ENCODE measurements at regions not wholly inside any gene's neighbourhood (a gene's known extent, or its start where the extent isn't known, plus 50 kb on each side); places are given as distances from the start of the nearest gene placed in this dataset.

GRCh38 chr13:62003452-62003851 is 587.8 kb upstream of the PCDH20 start:
- Mint-ChIP-seq H3K4me3 (ENCODE audit: low read depth) (no peak overlapping the region), H3K4me1 (ENCODE audit: low read depth) (peaks cover 10% of the 10 kb centered on the region), H3K9me3 (ENCODE audit: low read depth) (peaks cover 2% of the 10 kb centered on the region), H3K27me3 (no peaks in the 10 kb centered on the region), H3K36me3 (ENCODE audit: insufficient read depth) (no peaks in the 10 kb centered on the region), H3K27ac (no peak overlapping the region)
- DNase-seq (ENCODE audit: low spot score, unreplicated experiment), result no peak
- TF ChIP-seq CTCF (IDR thresholded peaks at IDR 0.05; ENCODE audit: unreplicated experiment), result no peak

GRCh38 chr13:61994174-61994573 is 578.5 kb upstream of the PCDH20 start:
- Mint-ChIP-seq H3K4me3 (ENCODE audit: low read depth) (no peak overlapping the region), H3K36me3 (ENCODE audit: insufficient read depth) (no peaks in the 10 kb centered on the region), H3K4me1 (ENCODE audit: low read depth) (peaks cover 6% of the 10 kb centered on the region), H3K9me3 (ENCODE audit: low read depth) (peaks cover 15% of the 10 kb centered on the region), H3K27me3 (no peaks in the 10 kb centered on the region), H3K27ac (no peak overlapping the region)
- no peak for TF ChIP-seq CTCF (IDR thresholded peaks at IDR 0.05; ENCODE audit: unreplicated experiment)
- DNase-seq (ENCODE audit: low spot score, unreplicated experiment), result no peak

GRCh38 chr13:61989978-61990377 is 574.3 kb upstream of the PCDH20 start:
- H3K4me1 Mint-ChIP-seq (ENCODE audit: low read depth), result peaks cover 6% of the 10 kb centered on the region

GRCh38 chr13:61988810-61989209 is 573.2 kb upstream of the PCDH20 start:
- peaks cover 4% of the 10 kb centered on the region for H3K4me1 Mint-ChIP-seq (ENCODE audit: low read depth)
- no peak for DNase-seq (ENCODE audit: low spot score, unreplicated experiment)
- H3K27me3 Mint-ChIP-seq, result no peaks in the 10 kb centered on the region
- no peaks in the 10 kb centered on the region for H3K36me3 Mint-ChIP-seq (ENCODE audit: insufficient read depth)
- no peak overlapping the region for H3K27ac Mint-ChIP-seq
- H3K4me3 Mint-ChIP-seq (ENCODE audit: low read depth), result no peak overlapping the region
- no peak for TF ChIP-seq CTCF (IDR thresholded peaks at IDR 0.05; ENCODE audit: unreplicated experiment)
- H3K9me3 Mint-ChIP-seq (ENCODE audit: low read depth), result no peaks in the 10 kb centered on the region

More at GRCh38 chr13:61989978-61990377, 574.3 kb upstream of the PCDH20 start:
- no peak overlapping the region for H3K4me3 Mint-ChIP-seq (ENCODE audit: low read depth)
- H3K27me3 Mint-ChIP-seq, result no peaks in the 10 kb centered on the region
- H3K9me3 Mint-ChIP-seq (ENCODE audit: low read depth), result peaks cover 6% of the 10 kb centered on the region
- no peak for DNase-seq (ENCODE audit: low spot score, unreplicated experiment)
- H3K27ac Mint-ChIP-seq, result no peak overlapping the region
- H3K36me3 Mint-ChIP-seq (ENCODE audit: insufficient read depth), result no peaks in the 10 kb centered on the region
- no peak for TF ChIP-seq CTCF (IDR thresholded peaks at IDR 0.05; ENCODE audit: unreplicated experiment)

- TF ChIP-seq CTCF (IDR thresholded peaks at IDR 0.05; ENCODE audit: unreplicated experiment), result no peak
- DNase-seq (ENCODE audit: low spot score, unreplicated experiment), result no peak
- Mint-ChIP-seq H3K27me3 (no peaks in the 10 kb centered on the region), H3K9me3 (ENCODE audit: low read depth) (peaks cover 8% of the 10 kb centered on the region), H3K4me1 (ENCODE audit: low read depth) (no peaks in the 10 kb centered on the region), H3K4me3 (ENCODE audit: low read depth) (no peak overlapping the region), H3K36me3 (ENCODE audit: insufficient read depth) (no peaks in the 10 kb centered on the region), H3K27ac (no peak overlapping the region)
Measured at GRCh38 chr13:61975001-61975400, 559.4 kb upstream of the PCDH20 start.
